Suppressor macrophage treated with lipopolysaccharide for 1 hour (primary cell): ENCODE measurements at regions not wholly inside any gene's neighbourhood (a gene's known extent, or its start where the extent isn't known, plus 50 kb on each side); places are given as distances from the start of the nearest gene placed in this dataset.
"Not testable (repeated sequence)": the region's sequence is repeated elsewhere in the genome, so short reads cannot be mapped to it uniquely, and the experiment has no call there.

Experiments
- DNase-seq, 3 donors: peaks; one replicate each; pipeline ENCODE4 v3.0.0-alpha.2; 2020 to 2022

DNA sequence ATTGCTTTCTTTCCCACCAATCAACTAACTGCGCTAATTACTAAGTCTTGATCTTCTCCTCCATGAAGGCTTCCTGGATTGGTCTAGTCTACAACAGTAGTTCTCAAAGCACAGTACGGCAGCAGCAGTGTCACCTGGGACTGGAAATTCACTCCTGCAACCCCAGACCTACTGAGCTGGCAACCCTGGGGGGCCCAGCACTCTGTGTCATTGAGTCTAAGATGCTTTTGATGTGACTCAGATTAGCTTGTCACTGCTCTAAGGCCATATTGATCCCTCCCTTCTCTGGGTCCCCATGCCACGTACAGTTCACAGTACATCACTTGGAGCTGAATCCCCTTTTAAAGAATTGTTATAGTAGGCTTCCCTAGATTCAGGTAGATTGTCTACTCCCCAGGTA is 65.7 kb upstream of the KMT2C start:
- no peak for DNase-seq

DNA sequence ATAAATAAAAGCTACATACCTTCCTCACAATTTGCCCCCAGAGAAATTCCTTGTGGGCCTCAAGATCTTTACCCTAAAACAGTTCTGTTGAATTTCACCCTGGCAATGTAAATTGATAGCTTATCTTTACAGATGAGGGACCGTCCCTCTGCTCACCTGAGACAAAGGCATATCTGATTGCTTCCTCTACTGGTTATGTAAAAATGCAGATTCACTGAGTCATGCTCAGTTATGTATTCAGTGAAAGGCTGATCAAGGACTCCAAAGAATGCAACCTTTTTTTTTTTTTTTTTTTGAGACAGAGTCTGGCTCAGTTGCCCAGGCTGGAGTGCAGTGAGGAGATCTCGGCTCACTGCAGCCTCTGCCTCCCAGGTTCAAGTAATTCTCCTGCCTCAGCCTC is 64.2 kb upstream of the KMT2C start:
- DNase-seq = not testable (repeated sequence)

DNA sequence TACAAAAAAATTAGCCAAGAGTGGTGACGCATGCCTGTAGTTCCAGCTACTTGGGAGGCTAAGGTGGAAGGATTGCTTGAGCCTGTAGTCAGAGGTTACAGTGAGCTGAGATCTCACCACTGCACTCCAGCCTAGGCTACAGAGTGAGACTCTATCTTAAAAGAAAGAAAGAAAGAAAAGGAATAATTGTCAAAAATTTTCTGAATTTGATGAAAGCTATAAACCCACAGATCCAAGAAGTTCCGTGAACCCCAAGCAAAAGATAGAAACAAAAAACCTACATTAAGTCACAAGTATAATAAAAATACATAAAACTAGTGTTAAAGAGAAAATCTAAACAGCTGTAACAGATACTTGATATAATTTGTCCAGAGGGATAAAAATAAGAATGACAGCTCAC is 60.1 kb upstream of the KMT2C start:
- no peak for DNase-seq

DNA sequence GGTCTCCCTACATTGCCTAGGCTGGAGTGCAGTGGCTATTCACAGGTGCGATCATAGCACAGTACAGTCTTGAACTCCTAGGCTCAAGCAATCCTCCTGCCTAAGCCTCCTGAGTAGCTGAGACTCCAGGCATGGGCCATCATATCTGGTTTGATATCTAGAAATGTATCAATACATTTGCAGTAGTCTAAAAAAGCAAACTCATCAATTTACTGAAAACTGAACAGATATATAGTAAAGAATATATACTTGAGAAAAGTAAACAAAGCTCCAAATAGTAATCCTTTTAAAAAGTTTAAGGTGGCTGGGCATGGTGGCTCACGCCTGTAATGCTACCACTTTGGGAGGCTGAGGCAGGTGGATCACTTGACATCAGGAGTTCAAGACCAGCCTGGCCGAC is 57.1 kb upstream of the KMT2C start:
- no peak for DNase-seq

DNA sequence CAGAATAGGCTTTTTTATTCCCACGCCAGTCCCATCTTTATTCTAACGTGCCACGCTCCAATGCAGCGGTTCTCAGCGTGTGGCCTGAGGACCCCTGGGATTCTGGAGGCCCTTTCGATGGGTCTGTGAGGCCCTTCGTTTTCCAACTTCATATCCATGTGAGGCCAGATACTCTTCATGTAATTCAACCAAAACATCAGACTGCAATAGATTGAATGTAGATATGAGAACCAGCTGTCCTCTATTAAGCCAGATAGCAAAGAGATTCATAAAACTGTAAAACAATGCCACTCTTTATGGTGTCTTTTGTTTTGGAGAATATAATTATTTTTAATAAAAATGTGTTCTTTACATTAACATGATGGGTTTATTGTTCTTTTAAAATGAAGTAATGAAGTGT is 53.2 kb upstream of the KMT2C start:
- no peak for DNase-seq

DNA sequence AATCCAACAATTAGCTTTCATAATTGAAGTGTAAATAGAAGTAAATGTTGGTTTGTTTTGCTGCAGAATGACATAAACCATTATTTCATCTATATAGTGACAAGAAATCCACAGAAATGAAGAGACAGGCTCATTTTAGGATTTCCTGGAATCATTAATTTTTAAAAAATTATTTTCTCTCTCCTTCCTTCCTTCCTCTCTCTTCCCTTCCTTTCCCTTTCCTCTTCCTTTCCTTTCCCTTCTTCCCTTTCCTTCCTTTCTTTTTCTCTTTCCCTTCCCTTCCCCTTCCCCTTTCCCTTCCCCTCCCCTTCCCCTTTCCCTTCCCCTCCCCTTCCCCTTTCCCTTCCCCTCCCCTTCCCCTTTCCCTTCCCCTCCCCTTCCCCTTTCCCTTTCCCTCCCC is 51.2 kb upstream of the KMT2C start:
- DNase-seq = peak in 1 of 3 donors; percentile 6

DNA sequence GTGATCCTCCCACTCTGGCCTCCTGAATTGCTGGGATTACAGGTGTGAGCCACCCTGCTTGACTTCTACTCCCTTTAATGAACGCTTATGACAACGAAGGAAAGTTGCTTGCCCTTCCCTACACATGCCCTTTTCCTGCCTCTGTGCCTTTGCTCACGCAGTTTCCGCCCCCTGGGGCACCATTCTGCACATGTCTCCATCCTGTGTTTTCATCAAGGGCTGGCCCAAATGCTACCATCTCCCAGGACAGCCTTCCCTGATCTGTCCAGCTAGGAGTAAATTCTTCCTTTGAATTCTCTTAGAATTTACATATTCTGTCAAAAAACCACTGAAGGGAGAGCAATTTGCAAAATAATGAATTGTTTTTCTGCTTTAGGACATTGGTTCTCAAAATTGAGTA is 50.0 kb upstream of the KMT2C start:
- no peak for DNase-seq
